Caco-2 (cell line): ENCODE measurements at regions not wholly inside any gene's neighbourhood (a gene's known extent, or its start where the extent isn't known, plus 50 kb on each side); places are given as distances from the start of the nearest gene placed in this dataset.

Experiments used
- BruUV-seq: library from RNA; stranded (reverse); fragments of 400-500 nt; replicated peaks from 2 replicates; lab custom pipeline; 2021; lab: Mats Ljungman, UMichigan
- CTCF ChIA-PET: fragments of 300-600 bp; sonication (Branson Sonifier 250); formaldehyde crosslinking; loops from one replicate; lab custom pipeline; 2022; ENCODE audit warnings: antibody characterized with exemption; lab: Charles Lee
- POLR2A ChIA-PET: fragments of 300-600 bp; sonication (Branson Sonifier 250); formaldehyde crosslinking; loops from one replicate; lab custom pipeline; 2022; ENCODE audit warnings: antibody characterized with exemption; lab: Charles Lee
- DNase-seq, 2 experiments: peaks; one replicate each; pipeline versions ENCODE4 v3.0.0 to v3.0.0-alpha.2; 2020 to 2022
- H3K27me3 ChIP-seq: replicated peaks from 2 replicates; pipeline ENCODE4 v1.6.0; 2011; ENCODE audit warnings: low read length; ENCODE audit not compliant: control insufficient read depth, insufficient read depth
- H3K36me3 ChIP-seq: 2 replicates; pipeline ENCODE4 v1.5.1; 2011; ENCODE audit warnings: low read length; ENCODE audit not compliant: control insufficient read depth, insufficient read depth
- H3K4me1 ChIP-seq: fragments of 250-450 bp; sonication (Bioruptor Pico); 2 replicates; pipeline ENCODE4 v1.5.1; 2020; ENCODE audit warnings: mild to moderate bottlenecking
- H3K4me3 ChIP-seq: 2 replicates; pipeline ENCODE4 v1.5.1; 2011; ENCODE audit warnings: low read depth, mild to moderate bottlenecking, control low read depth, low read length
- H3K9me3 ChIP-seq: fragments of 250-450 bp; sonication (Bioruptor Pico); 2 replicates; pipeline ENCODE4 v1.5.1; 2020; ENCODE audit warnings: mild to moderate bottlenecking, moderate library complexity
- H3K27ac Mint-ChIP-seq: one replicate; pipeline ENCODE4 v1.8.0; 2022; ENCODE audit warnings: mixed read lengths; ENCODE audit not compliant: unreplicated experiment
- H3K27me3 Mint-ChIP-seq: one replicate; pipeline ENCODE4 v1.8.0; 2022; ENCODE audit warnings: mixed read lengths; ENCODE audit not compliant: insufficient read depth, unreplicated experiment
- H3K36me3 Mint-ChIP-seq: one replicate; pipeline ENCODE4 v1.8.0; 2022; ENCODE audit warnings: mild to moderate bottlenecking, mixed read lengths; ENCODE audit not compliant: insufficient read depth, unreplicated experiment
- H3K4me1 Mint-ChIP-seq: one replicate; pipeline ENCODE4 v1.8.0; 2022; ENCODE audit warnings: low read depth, mixed read lengths; ENCODE audit not compliant: unreplicated experiment
- H3K4me3 Mint-ChIP-seq: one replicate; pipeline ENCODE4 v1.8.0; 2022; ENCODE audit warnings: mild to moderate bottlenecking, moderate library complexity, mixed read lengths; ENCODE audit not compliant: unreplicated experiment
- H3K9me3 Mint-ChIP-seq: one replicate; pipeline ENCODE4 v1.8.0; 2022; ENCODE audit warnings: mixed read lengths; ENCODE audit not compliant: unreplicated experiment
- CTCF ChIP-seq, 2 experiments: fragments of 200-600 bp in 1 of 2; IDR thresholded peaks; 1 replicate in 1 of 2; 2 replicates in 1 of 2; pipeline versions ENCODE4 v1.5.1 to v1.8.0; 2011 to 2022; ENCODE audit warnings: antibody characterized with exemption in 1 of 2, control low read depth in 1 of 2, inconsistent platforms in 1 of 2, low read depth in 1 of 2, low read length in 1 of 2, mild to moderate bottlenecking in 1 of 2, moderate library complexity in 1 of 2; ENCODE audit not compliant: insufficient read depth in 1 of 2, severe bottlenecking in 1 of 2, unreplicated experiment in 1 of 2
- intact Hi-C: fragments of 100-400 bp; cut with micrococcal nuclease; formaldehyde crosslinking; loops from one replicate; pipeline ENCODE4 v1.10.0; 2022; ENCODE audit not compliant: unreplicated experiment

GRCh38 chr1:233485385-233485784 lies 128.5 kb upstream of the KCNK1 start:
- DNase-seq: no peak
- Mint-ChIP-seq H3K27ac (no peak overlapping the region), H3K4me1 (no peaks in the 10 kb centered on the region), H3K36me3 (no peaks in the 10 kb centered on the region), H3K27me3 (peaks cover 6% of the 10 kb centered on the region), H3K4me3 (no peak overlapping the region), H3K9me3 (peaks cover 10% of the 10 kb centered on the region)
- intact Hi-C loops: no loop called here
- H3K4me3 ChIP-seq: no peak overlapping the region
- ChIA-PET POLR2A (no interaction called here), CTCF (no interaction called here)
- BruUV-seq: no TSS peak
- H3K9me3 ChIP-seq: no peaks in the 10 kb centered on the region
- H3K4me1 ChIP-seq: no peaks in the 10 kb centered on the region
- no peak for TF ChIP-seq CTCF (IDR thresholded peaks at IDR 0.05; ENCODE audit: insufficient read depth in 1 of 2, low read depth in 1 of 2, low read length in 1 of 2, severe bottlenecking in 1 of 2, unreplicated experiment in 1 of 2)
- no peaks in the 10 kb centered on the region for H3K27me3 ChIP-seq
- no peaks in the 10 kb centered on the region for H3K36me3 ChIP-seq

- Mint-ChIP-seq H3K4me3 (no peak overlapping the region), H3K27ac (no peak overlapping the region), H3K9me3 (peaks cover 10% of the 10 kb centered on the region), H3K36me3 (no peaks in the 10 kb centered on the region), H3K27me3 (peaks cover 6% of the 10 kb centered on the region), H3K4me1 (no peaks in the 10 kb centered on the region)
- Histone ChIP-seq H3K4me1 (no peaks in the 10 kb centered on the region), H3K27me3 (no peaks in the 10 kb centered on the region), H3K9me3 (no peaks in the 10 kb centered on the region), H3K36me3 (no peaks in the 10 kb centered on the region), H3K4me3 (no peak overlapping the region)
- DNase-seq: no peak
- ChIA-PET POLR2A (no interaction called here), CTCF (no interaction called here)
- intact Hi-C loops: no loop called here
- no TSS peak for BruUV-seq
- no peak for TF ChIP-seq CTCF (IDR thresholded peaks at IDR 0.05; ENCODE audit: insufficient read depth in 1 of 2, low read depth in 1 of 2, low read length in 1 of 2, severe bottlenecking in 1 of 2, unreplicated experiment in 1 of 2)
Measured at GRCh38 chr1:233485809-233486398, 128.0 kb upstream of the KCNK1 start.

GRCh38 chr1:233487408-233487807 lies 126.5 kb upstream of the KCNK1 start:
- ChIA-PET POLR2A (no interaction called here), CTCF (no interaction called here)
- no peaks in the 10 kb centered on the region for H3K4me1 Mint-ChIP-seq
- H3K27me3 Mint-ChIP-seq: peaks cover 6% of the 10 kb centered on the region
- H3K4me1 ChIP-seq: no peaks in the 10 kb centered on the region
- H3K9me3 ChIP-seq: no peaks in the 10 kb centered on the region
- TF ChIP-seq CTCF (IDR thresholded peaks at IDR 0.05; ENCODE audit: insufficient read depth in 1 of 2, low read depth in 1 of 2, low read length in 1 of 2, severe bottlenecking in 1 of 2, unreplicated experiment in 1 of 2): no peak
- no peak overlapping the region for H3K4me3 Mint-ChIP-seq
- H3K4me3 ChIP-seq: no peak overlapping the region
- intact Hi-C loops: no loop called here
- DNase-seq: no peak
- H3K36me3 Mint-ChIP-seq: no peaks in the 10 kb centered on the region
- no TSS peak for BruUV-seq
- no peaks in the 10 kb centered on the region for H3K36me3 ChIP-seq
- H3K27me3 ChIP-seq: no peaks in the 10 kb centered on the region
- peaks cover 10% of the 10 kb centered on the region for H3K9me3 Mint-ChIP-seq
- no peak overlapping the region for H3K27ac Mint-ChIP-seq
